OCI-LY3 (cell line): ENCODE measurements at regions not wholly inside any gene's neighbourhood (a gene's known extent, or its start where the extent isn't known, plus 50 kb on each side); places are given as distances from the start of the nearest gene placed in this dataset.

Experiments used
- H2AFZ ChIP-seq: fragments of 200-600, 300-600 bp; shearing (Covaris generic); 2 replicates; pipeline ENCODE4 v1.6.0; 2014; ENCODE audit warnings: antibody characterized with exemption, low read depth, low read length
- H3K27ac ChIP-seq: fragments of 200-600, 300-600 bp; sonication (generic); 2 replicates; pipeline ENCODE4 v1.5.1; 2014; ENCODE audit warnings: mild to moderate bottlenecking, low read length, moderate library complexity, mixed read lengths
- H3K27me3 ChIP-seq: fragments of 200-600, 300-600 bp; sonication (generic); 2 replicates; pipeline ENCODE4 v1.6.1; 2014; ENCODE audit warnings: low read depth, low read length, mixed read lengths
- H3K36me3 ChIP-seq: fragments of 200-600, 300-600 bp; sonication (generic); replicated peaks from 2 replicates; pipeline ENCODE3; 2014; ENCODE audit warnings: low read depth, low read length, mixed read lengths
- H3K4me1 ChIP-seq: fragments of 300-600, 200-600 bp; sonication (generic); 2 replicates; pipeline ENCODE4 v1.6.1; 2014; ENCODE audit warnings: low read length, mixed read lengths
- H3K4me2 ChIP-seq: fragments of 200-600, 300-600 bp; sonication (generic); 2 replicates; pipeline ENCODE4 v1.6.1; 2014; ENCODE audit warnings: low read length, mixed read lengths
- H3K4me3 ChIP-seq: fragments of 300-600, 200-600 bp; sonication (generic); 2 replicates; pipeline ENCODE4 v1.5.1; 2014; ENCODE audit warnings: antibody characterized with exemption, mild to moderate bottlenecking, low read length, moderate library complexity
- H3K79me2 ChIP-seq: fragments of 300-600, 200-600 bp; shearing (Covaris generic); 2 replicates; pipeline ENCODE4 v1.6.1; 2014; ENCODE audit warnings: mild to moderate bottlenecking, low read length, mixed read lengths
- H3K9ac ChIP-seq: fragments of 300-600, 200-600 bp; shearing (Covaris generic); 2 replicates; pipeline ENCODE4 v1.6.0; 2014; ENCODE audit warnings: mild to moderate bottlenecking, low read length, moderate library complexity
- H3K9me3 ChIP-seq: fragments of 200-600, 300-600 bp; shearing (Covaris generic); 2 replicates; pipeline ENCODE4 v1.6.1; 2014; ENCODE audit warnings: low read length, mixed read lengths; ENCODE audit not compliant: insufficient read depth
- H4K20me1 ChIP-seq: fragments of 200-600, 300-600 bp; sonication (generic); 2 replicates; pipeline ENCODE4 v1.6.1; 2016; ENCODE audit warnings: low read length, mixed read lengths; ENCODE audit not compliant: insufficient read depth
- EZH2phosphoT487 ChIP-seq: fragments of 200-600 bp; shearing (Covaris generic); IDR thresholded peaks from 2 replicates; pipeline ENCODE4 v1.6.1; 2018; ENCODE audit warnings: antibody characterized with exemption, mixed run types, low read depth
- TF ChIP-seq, protein P1 (sequence below): fragments of 200-600, 300-600 bp; sonication (generic); IDR thresholded peaks from 2 replicates; pipeline ENCODE4 v1.5.1; 2014; ENCODE audit warnings: antibody characterized with exemption, low read length, low read depth

DNA sequence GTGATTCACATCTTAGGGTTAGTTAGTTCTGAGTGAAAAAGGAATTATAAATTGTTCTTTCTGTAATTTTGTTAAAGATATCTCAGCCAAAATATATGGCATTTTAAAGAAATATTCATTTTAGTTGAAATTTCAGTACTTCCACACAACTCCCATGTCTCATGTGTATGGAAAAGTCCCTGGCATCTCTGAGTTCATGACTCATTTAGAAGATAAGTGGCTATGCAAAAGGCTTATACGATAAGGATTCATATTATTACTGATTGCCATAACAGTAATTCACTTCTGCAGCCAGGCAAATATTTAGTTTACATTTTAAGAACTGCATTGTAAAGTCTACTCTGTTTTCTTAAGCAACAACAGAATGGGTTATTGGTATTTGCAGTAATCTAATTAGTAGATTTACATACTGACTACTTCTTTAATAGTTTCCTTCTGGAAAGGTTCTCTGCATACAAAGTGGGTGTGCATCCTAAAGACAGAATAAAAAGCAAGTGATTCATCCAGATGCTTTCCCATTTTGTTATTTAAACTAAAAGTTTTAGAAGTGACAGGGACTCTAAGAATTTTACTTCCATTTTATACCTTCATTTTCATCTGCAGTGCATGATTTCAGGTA is 682.4 kb upstream of the PABPC4L start:
- Histone ChIP-seq H4K20me1 (no peaks in the 10 kb centered on the region), H3K4me2 (no peak overlapping the region), H3K79me2 (no peaks in the 10 kb centered on the region), H3K4me1 (no peaks in the 10 kb centered on the region), H2AFZ (no peak overlapping the region), H3K27ac (no peak overlapping the region), H3K36me3 (no peaks in the 10 kb centered on the region), H3K9me3 (no peaks in the 10 kb centered on the region), H3K27me3 (no peaks in the 10 kb centered on the region), H3K4me3 (no peak overlapping the region), H3K9ac (no peak overlapping the region)
- TF ChIP-seq, protein P1, sequence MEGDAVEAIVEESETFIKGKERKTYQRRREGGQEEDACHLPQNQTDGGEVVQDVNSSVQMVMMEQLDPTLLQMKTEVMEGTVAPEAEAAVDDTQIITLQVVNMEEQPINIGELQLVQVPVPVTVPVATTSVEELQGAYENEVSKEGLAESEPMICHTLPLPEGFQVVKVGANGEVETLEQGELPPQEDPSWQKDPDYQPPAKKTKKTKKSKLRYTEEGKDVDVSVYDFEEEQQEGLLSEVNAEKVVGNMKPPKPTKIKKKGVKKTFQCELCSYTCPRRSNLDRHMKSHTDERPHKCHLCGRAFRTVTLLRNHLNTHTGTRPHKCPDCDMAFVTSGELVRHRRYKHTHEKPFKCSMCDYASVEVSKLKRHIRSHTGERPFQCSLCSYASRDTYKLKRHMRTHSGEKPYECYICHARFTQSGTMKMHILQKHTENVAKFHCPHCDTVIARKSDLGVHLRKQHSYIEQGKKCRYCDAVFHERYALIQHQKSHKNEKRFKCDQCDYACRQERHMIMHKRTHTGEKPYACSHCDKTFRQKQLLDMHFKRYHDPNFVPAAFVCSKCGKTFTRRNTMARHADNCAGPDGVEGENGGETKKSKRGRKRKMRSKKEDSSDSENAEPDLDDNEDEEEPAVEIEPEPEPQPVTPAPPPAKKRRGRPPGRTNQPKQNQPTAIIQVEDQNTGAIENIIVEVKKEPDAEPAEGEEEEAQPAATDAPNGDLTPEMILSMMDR, result no peak
- TF ChIP-seq EZH2phosphoT487, result no peak

DNA sequence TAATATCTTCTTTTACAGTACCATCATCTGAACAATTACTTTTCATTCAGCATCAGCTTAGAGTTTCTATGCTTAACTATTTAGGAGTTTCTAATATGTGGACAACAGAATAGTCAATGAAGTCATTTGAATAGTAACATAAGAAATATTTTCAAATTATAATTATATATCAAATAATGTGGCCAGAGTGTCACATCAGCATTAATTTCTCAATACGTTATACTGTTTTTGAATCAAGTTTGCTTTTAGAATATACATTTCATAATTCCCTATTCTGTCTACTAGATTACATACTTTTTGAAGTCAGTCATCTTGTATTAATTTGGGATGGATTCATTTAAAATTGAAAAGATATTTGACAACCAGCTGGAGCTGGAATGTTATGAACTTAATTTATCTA is 677.4 kb upstream of the PABPC4L start:
- Histone ChIP-seq H3K4me1 (no peaks in the 10 kb centered on the region), H2AFZ (no peak overlapping the region), H3K27ac (no peak overlapping the region), H4K20me1 (no peaks in the 10 kb centered on the region), H3K9ac (no peak overlapping the region), H3K9me3 (no peaks in the 10 kb centered on the region), H3K4me3 (no peak overlapping the region), H3K79me2 (no peaks in the 10 kb centered on the region), H3K27me3 (no peaks in the 10 kb centered on the region), H3K4me2 (no peak overlapping the region), H3K36me3 (no peaks in the 10 kb centered on the region)
- no peak for TF ChIP-seq EZH2phosphoT487
- TF ChIP-seq, protein P1, result no peak

DNA sequence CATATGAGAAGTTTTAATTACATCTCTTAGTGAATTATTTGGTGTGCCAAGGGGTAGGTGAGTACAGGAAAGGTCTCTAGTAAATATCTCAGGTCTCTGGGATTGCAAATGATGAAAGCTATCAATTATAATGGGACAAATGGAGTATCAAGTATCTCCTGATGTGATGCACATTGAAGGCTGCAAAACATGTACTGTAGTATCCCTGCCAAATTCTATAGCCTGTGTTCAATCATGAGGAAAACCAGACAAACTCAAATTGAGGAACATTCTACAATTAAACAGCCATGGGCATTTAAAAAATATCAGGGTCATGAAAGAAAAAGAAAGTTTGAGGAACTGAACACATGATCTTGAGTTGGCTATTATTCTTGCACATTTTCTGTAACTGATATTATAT is 665.4 kb upstream of the PABPC4L start:
- Histone ChIP-seq H3K27ac (no peak overlapping the region), H4K20me1 (no peaks in the 10 kb centered on the region), H3K4me2 (no peak overlapping the region), H3K36me3 (no peaks in the 10 kb centered on the region), H2AFZ (no peak overlapping the region), H3K27me3 (no peaks in the 10 kb centered on the region), H3K4me1 (no peaks in the 10 kb centered on the region), H3K4me3 (no peak overlapping the region), H3K79me2 (no peaks in the 10 kb centered on the region), H3K9ac (no peak overlapping the region), H3K9me3 (no peaks in the 10 kb centered on the region)
- TF ChIP-seq, protein P1, result no peak
- no peak for TF ChIP-seq EZH2phosphoT487

DNA sequence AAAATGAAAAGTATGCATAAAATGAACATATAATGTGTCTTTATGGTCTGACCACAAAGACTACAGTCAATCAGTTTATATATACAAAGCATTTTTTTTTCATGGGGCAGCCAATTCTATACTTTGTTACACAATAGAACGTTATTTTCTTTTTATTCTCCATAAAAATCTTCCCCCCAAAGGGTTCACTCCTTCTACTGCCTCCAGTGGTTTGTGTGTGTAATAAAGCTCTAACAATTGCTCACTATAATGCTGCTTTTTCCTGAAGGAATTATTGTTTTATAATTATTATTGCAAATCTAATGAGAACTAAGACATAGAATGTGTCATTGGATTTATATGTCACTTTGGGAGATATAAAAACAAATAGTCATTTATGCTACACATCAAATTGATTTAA is 664.1 kb upstream of the PABPC4L start:
- no peaks in the 10 kb centered on the region for H3K4me1 ChIP-seq
- H3K4me2 ChIP-seq, result no peak overlapping the region
- no peak overlapping the region for H3K4me3 ChIP-seq
- no peaks in the 10 kb centered on the region for H3K27me3 ChIP-seq
- H4K20me1 ChIP-seq, result no peaks in the 10 kb centered on the region
- H3K27ac ChIP-seq, result no peak overlapping the region
- no peaks in the 10 kb centered on the region for H3K36me3 ChIP-seq
- no peaks in the 10 kb centered on the region for H3K79me2 ChIP-seq
- no peak overlapping the region for H2AFZ ChIP-seq
- no peaks in the 10 kb centered on the region for H3K9me3 ChIP-seq
- no peak overlapping the region for H3K9ac ChIP-seq
- TF ChIP-seq, protein P1, result peak; percentile 31
- TF ChIP-seq EZH2phosphoT487, result no peak
